B cell (primary cell): ENCODE measurements at regions not wholly inside any gene's neighbourhood (a gene's known extent, or its start where the extent isn't known, plus 50 kb on each side); places are given as distances from the start of the nearest gene placed in this dataset.
"Not testable (repeated sequence)": the region's sequence is repeated elsewhere in the genome, so short reads cannot be mapped to it uniquely, and the experiment has no call there.

ENCODE experiments used
- ATAC-seq: fragments of 200-7000 bp; cut with Tn5 transposase; one replicate; pipeline ENCODE4 v1.10.0; 2021; ENCODE audit warnings: low read depth, mild to moderate bottlenecking, moderate number of reproducible peaks, moderate library complexity
- CTCF ChIA-PET: fragments of 350-600 bp; sonication (Branson Sonifier 250); formaldehyde crosslinking; loops from one replicate; lab custom pipeline; 2021; ENCODE audit warnings: antibody characterized with exemption, inconsistent platforms; lab: Charles Lee
- POLR2A ChIA-PET: fragments of 350-600 bp; sonication (Branson Sonifier 250); formaldehyde crosslinking; loops from one replicate; lab custom pipeline; 2021; ENCODE audit warnings: antibody characterized with exemption; lab: Charles Lee
- DNase-seq: peaks from one replicate; pipeline ENCODE4 v3.0.0; 2013
- H2AFZ ChIP-seq: 2 replicates; pipeline ENCODE4 v1.6.1; 2012; ENCODE audit warnings: mild to moderate bottlenecking, low read depth, low read length; ENCODE audit not compliant: insufficient read depth, poor library complexity, severe bottlenecking
- H3K27ac ChIP-seq, 2 donors: 1 replicate in 1 of 2; 2 replicates in 1 of 2; pipeline ENCODE4 v1.5.1; 2012 to 2013; ENCODE audit warnings: low read length in 2 of 2, mild to moderate bottlenecking in 2 of 2, moderate library complexity in 1 of 2
- H3K27me3 ChIP-seq, 4 experiments: fragments of 200-600 bp in 1 of 4; sonication (generic) in 1 of 4; replicated peaks in 1 of 4; 1 replicate in 2 of 4; 2 replicates in 2 of 4; pipeline versions ENCODE4 v1.6.1 to v1.7.0; 2013 to 2016; ENCODE audit warnings: low read length in 3 of 4, mild to moderate bottlenecking in 2 of 4, mixed read lengths in 1 of 4, moderate library complexity in 1 of 4; ENCODE audit not compliant: insufficient read depth in 4 of 4, control insufficient read depth in 3 of 4; ENCODE audit errors: control extremely low read depth in 1 of 4
- H3K36me3 ChIP-seq, 2 experiments: replicated peaks in 1 of 2; 1 replicate in 1 of 2; 2 replicates in 1 of 2; pipeline versions ENCODE4 v1.6.1 to v1.7.1; 2013; ENCODE audit warnings: low read length in 1 of 2; ENCODE audit not compliant: insufficient read depth in 2 of 2, control insufficient read depth in 1 of 2; ENCODE audit errors: control extremely low read depth in 1 of 2, extremely low read depth in 1 of 2
- H3K4me1 ChIP-seq, 2 donors: fragments of 200-600 bp in 1 of 2; sonication (generic) in 1 of 2; 1 replicate in 1 of 2; 2 replicates in 1 of 2; pipeline versions ENCODE4 v1.5.1 to v1.6.1; 2013 to 2017; ENCODE audit warnings: low read length in 2 of 2; ENCODE audit not compliant: control insufficient read depth in 2 of 2, insufficient read depth in 2 of 2
- H3K4me2 ChIP-seq: replicated peaks from 2 replicates; pipeline ENCODE3; 2012; ENCODE audit warnings: mild to moderate bottlenecking, low read depth, low read length; ENCODE audit not compliant: poor library complexity, severe bottlenecking
- H3K4me3 ChIP-seq, 5 experiments: fragments of 200-600 bp in 1 of 5; sonication (generic) in 1 of 5; 1 replicate in 3 of 5; 2 replicates in 2 of 5; pipeline versions ENCODE4 v1.5.1 to v1.7.0; 2011 to 2016; ENCODE audit warnings: low read length in 4 of 5, mild to moderate bottlenecking in 4 of 5, low read depth in 2 of 5, control low read depth in 1 of 5, moderate library complexity in 1 of 5; ENCODE audit not compliant: insufficient read depth in 1 of 5; ENCODE audit errors: control extremely low read depth in 1 of 5, extremely low read depth in 1 of 5
- H3K79me2 ChIP-seq: fragments of 200-600 bp; sonication (generic); one replicate; pipeline ENCODE4 v1.6.0; 2016; ENCODE audit warnings: low read length; ENCODE audit not compliant: control insufficient read depth, insufficient read depth
- H3K9ac ChIP-seq: fragments of 200-600 bp; sonication (generic); 2 replicates; pipeline ENCODE4 v1.6.1; 2017; ENCODE audit warnings: mild to moderate bottlenecking, low read length, moderate library complexity
- H3K9me3 ChIP-seq, 3 donors: one replicate each; pipeline versions ENCODE4 v1.6.1 to v1.7.1; 2013; ENCODE audit warnings: low read length in 2 of 3; ENCODE audit not compliant: control insufficient read depth in 2 of 3, insufficient read depth in 1 of 3; ENCODE audit errors: control extremely low read depth in 1 of 3
- H4K20me1 ChIP-seq: 2 replicates; pipeline ENCODE4 v1.6.0; 2012; ENCODE audit warnings: mild to moderate bottlenecking, low read length; ENCODE audit not compliant: insufficient read depth, control insufficient read depth, poor library complexity, severe bottlenecking
- H3K27ac Mint-ChIP-seq: one replicate; pipeline ENCODE4 v1.8.0; 2021; ENCODE audit warnings: mixed read lengths
- H3K27me3 Mint-ChIP-seq: one replicate; pipeline ENCODE4 v1.8.0; 2021; ENCODE audit warnings: mixed read lengths
- H3K4me1 Mint-ChIP-seq: one replicate; pipeline ENCODE4 v1.8.0; 2021; ENCODE audit warnings: mixed read lengths
- H3K4me3 Mint-ChIP-seq: one replicate; pipeline ENCODE4 v1.8.0; 2021; ENCODE audit warnings: mixed read lengths
- H3K9me3 Mint-ChIP-seq: one replicate; pipeline ENCODE4 v1.8.0; 2022; ENCODE audit warnings: mixed read lengths; ENCODE audit not compliant: insufficient read depth
- EZH2 ChIP-seq: IDR thresholded peaks from 2 replicates; pipeline ENCODE4 v1.6.1; 2012; ENCODE audit warnings: borderline replicate concordance, low read depth, mild to moderate bottlenecking, moderate library complexity, low read length; ENCODE audit not compliant: insufficient read depth, poor library complexity, severe bottlenecking
- WGBS: methylation state at CpG from one replicate; pipeline ENCODE4 v1.1.5; 2013; ENCODE audit warnings: missing lambda C conversion rate; ENCODE audit not compliant: insufficient coverage; 5-methylcytosine and 5-hydroxymethylcytosine counted together
- intact Hi-C: fragments of 100-400 bp; cut with micrococcal nuclease; formaldehyde crosslinking; loops from one replicate; pipeline ENCODE4 v1.10.0; 2022
- TF ChIP-seq, protein P1 (sequence below): fragments of 200-600 bp; IDR thresholded peaks from one replicate; pipeline ENCODE4 v1.8.0; 2022; ENCODE audit warnings: antibody characterized with exemption, mild to moderate bottlenecking

DNA sequence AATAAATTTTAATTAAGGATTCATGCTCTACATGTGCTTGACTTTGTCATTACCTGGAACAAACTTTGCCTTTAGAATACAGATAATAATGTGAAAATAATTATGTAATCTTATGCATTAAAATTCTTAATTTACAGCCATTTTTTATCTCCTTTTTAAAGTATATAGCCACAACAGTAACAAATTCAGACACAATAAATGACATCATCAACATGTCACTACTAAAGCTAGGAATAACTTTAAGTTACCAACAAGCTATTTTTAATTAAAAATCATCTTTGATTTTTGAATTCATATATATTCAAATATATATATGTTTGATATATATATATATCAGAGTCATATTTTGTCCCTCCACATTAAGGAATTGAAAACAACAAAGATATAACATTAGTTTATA, 107.7 kb downstream of the MAD2L1 start:
- ChIA-PET POLR2A (no interaction called here), CTCF (no interaction called here)
- no peaks in the 10 kb centered on the region for H3K4me1 Mint-ChIP-seq

GRCh38 chr4:119955256-119955655, 111.4 kb downstream of the MAD2L1 start:
- WGBS = no CpG with 5 or more reads among the region's 3 CpGs
- no peaks in the 10 kb centered on the region for H3K4me1 Mint-ChIP-seq
- Histone ChIP-seq H3K4me2 (no peak overlapping the region), H3K27me3 (no peaks in the 10 kb centered on the region), H3K36me3 (no peaks in the 10 kb centered on the region), H3K4me1 (no peaks in the 10 kb centered on the region), H4K20me1 (no peaks in the 10 kb centered on the region), H3K9ac (no peak overlapping the region), H2AFZ (no peak overlapping the region), H3K9me3 (no peaks in the 10 kb centered on the region), H3K79me2 (no peaks in the 10 kb centered on the region), H3K27ac (no peak overlapping the region), H3K4me3 (no peak overlapping the region)
- ATAC-seq (no peak), DNase-seq (no peak)
- no peaks in the 10 kb centered on the region for H3K9me3 Mint-ChIP-seq
- H3K27me3 Mint-ChIP-seq = no peaks in the 10 kb centered on the region
- CTCF ChIA-PET = no interaction called here
- no peak overlapping the region for H3K4me3 Mint-ChIP-seq
- POLR2A ChIA-PET = no interaction called here
- intact Hi-C loops = no loop called here
- no peak overlapping the region for H3K27ac Mint-ChIP-seq
- TF ChIP-seq, protein P1, sequence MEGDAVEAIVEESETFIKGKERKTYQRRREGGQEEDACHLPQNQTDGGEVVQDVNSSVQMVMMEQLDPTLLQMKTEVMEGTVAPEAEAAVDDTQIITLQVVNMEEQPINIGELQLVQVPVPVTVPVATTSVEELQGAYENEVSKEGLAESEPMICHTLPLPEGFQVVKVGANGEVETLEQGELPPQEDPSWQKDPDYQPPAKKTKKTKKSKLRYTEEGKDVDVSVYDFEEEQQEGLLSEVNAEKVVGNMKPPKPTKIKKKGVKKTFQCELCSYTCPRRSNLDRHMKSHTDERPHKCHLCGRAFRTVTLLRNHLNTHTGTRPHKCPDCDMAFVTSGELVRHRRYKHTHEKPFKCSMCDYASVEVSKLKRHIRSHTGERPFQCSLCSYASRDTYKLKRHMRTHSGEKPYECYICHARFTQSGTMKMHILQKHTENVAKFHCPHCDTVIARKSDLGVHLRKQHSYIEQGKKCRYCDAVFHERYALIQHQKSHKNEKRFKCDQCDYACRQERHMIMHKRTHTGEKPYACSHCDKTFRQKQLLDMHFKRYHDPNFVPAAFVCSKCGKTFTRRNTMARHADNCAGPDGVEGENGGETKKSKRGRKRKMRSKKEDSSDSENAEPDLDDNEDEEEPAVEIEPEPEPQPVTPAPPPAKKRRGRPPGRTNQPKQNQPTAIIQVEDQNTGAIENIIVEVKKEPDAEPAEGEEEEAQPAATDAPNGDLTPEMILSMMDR = no peak
- no peak for TF ChIP-seq EZH2

More for the DNA sequence above, 107.7 kb downstream of the MAD2L1 start:
- no peak overlapping the region for H3K4me3 ChIP-seq
- H3K4me1 ChIP-seq = no peaks in the 10 kb centered on the region
- H3K27me3 ChIP-seq = peaks cover 0 to 4% (median 0%) of the 10 kb centered on the region in 4 experiments
- TF ChIP-seq EZH2 = no peak
- TF ChIP-seq, protein P1 = no peak
- DNase-seq (no peak), ATAC-seq (no peak)
- Mint-ChIP-seq H3K27me3 (no peaks in the 10 kb centered on the region), H3K27ac (no peak overlapping the region), H3K9me3 (no peaks in the 10 kb centered on the region), H3K4me3 (no peak overlapping the region)
- H3K4me2 ChIP-seq = no peak overlapping the region
- no peaks in the 10 kb centered on the region for H3K79me2 ChIP-seq
- no peaks in the 10 kb centered on the region for H3K9me3 ChIP-seq
- intact Hi-C loops = no loop called here
- H3K36me3 ChIP-seq = no peaks in the 10 kb centered on the region
- H4K20me1 ChIP-seq = no peaks in the 10 kb centered on the region
- H3K9ac ChIP-seq = no peak overlapping the region
- no peak overlapping the region for H2AFZ ChIP-seq
- no peak overlapping the region for H3K27ac ChIP-seq

DNA sequence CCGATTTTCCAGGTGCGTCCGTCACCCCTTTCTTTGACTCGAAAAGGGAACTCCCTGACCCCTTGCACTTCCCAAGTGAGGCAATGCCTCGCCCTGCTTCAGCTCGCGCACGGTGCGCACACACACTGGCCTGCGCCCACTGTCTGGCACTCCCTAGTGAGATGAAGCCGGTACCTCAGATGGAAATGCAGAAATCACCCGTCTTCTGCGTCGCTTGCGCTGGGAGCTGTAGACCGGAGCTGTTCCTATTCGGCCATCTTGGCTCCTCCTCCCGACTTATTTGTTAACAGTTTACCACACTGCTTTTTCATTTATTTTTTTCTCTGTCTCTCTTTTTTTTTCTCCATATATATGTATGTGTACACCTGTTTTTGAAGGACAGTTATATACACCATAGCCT, 112.2 kb downstream of the MAD2L1 start:
- over 99% methylated on average over 10 of the region's 18 CpGs for WGBS
- H3K9me3 ChIP-seq, H3K4me1 Mint-ChIP-seq, H3K4me3 ChIP-seq, H3K4me1 ChIP-seq, H3K27me3 Mint-ChIP-seq, H4K20me1 ChIP-seq, H3K4me3 Mint-ChIP-seq, H3K27ac ChIP-seq, DNase-seq, intact Hi-C loops, H3K4me2 ChIP-seq, H3K9me3 Mint-ChIP-seq, H3K36me3 ChIP-seq, ATAC-seq, H3K27me3 ChIP-seq, H2AFZ ChIP-seq, H3K79me2 ChIP-seq, CTCF ChIA-PET, POLR2A ChIA-PET, H3K9ac ChIP-seq, H3K27ac Mint-ChIP-seq: not testable (repeated sequence)
